Fibroblast of lung (primary cell): ENCODE measurements at regions not wholly inside any gene's neighbourhood (a gene's known extent, or its start where the extent isn't known, plus 50 kb on each side); places are given as distances from the start of the nearest gene placed in this dataset.
A peak's percentile ranks its signal among the peaks of the same experiment; 100 is the strongest.

Experiments used
- DNase-seq, 2 donors: peaks; one replicate each; pipeline versions ENCODE4 v3.0.0 to v3.0.0-alpha.2; 2010; ENCODE audit warnings: low read depth in 2 of 2
- H2AFZ ChIP-seq: 2 replicates; pipeline ENCODE4 v1.5.1; 2012; ENCODE audit warnings: low read length, control low read depth, inconsistent platforms
- H3K27ac ChIP-seq: 2 replicates; pipeline ENCODE4 v1.5.1; 2011; ENCODE audit warnings: low read length, control low read depth; ENCODE audit not compliant: insufficient read depth
- H3K27me3 ChIP-seq: 2 replicates; pipeline ENCODE4 v1.5.1; 2011; ENCODE audit warnings: mild to moderate bottlenecking, low read length; ENCODE audit not compliant: control insufficient read depth, insufficient read depth
- H3K36me3 ChIP-seq: 2 replicates; pipeline ENCODE4 v1.5.1; 2011; ENCODE audit warnings: low read length; ENCODE audit not compliant: control insufficient read depth, insufficient read depth
- H3K4me1 ChIP-seq: 2 replicates; pipeline ENCODE4 v1.5.1; 2011; ENCODE audit warnings: low read length; ENCODE audit not compliant: control insufficient read depth, insufficient read depth; ENCODE audit errors: extremely low read depth
- H3K4me2 ChIP-seq: 2 replicates; pipeline ENCODE4 v1.5.1; 2011; ENCODE audit warnings: low read length, control low read depth; ENCODE audit not compliant: insufficient read depth; ENCODE audit errors: extremely low read depth
- H3K4me3 ChIP-seq, 4 experiments: fragments of 200-600 bp in 1 of 4; sonication (generic) in 1 of 4; replicated peaks in 1 of 4; 2 replicates each; pipeline ENCODE4 v1.5.1; 2011 to 2016; ENCODE audit warnings: low read length in 4 of 4, low read depth in 3 of 4, mild to moderate bottlenecking in 3 of 4, control low read depth in 2 of 4, inconsistent platforms in 1 of 4, mixed read lengths in 1 of 4; ENCODE audit not compliant: insufficient read depth in 1 of 4; ENCODE audit errors: control extremely low read depth in 1 of 4
- H3K79me2 ChIP-seq: 2 replicates; pipeline ENCODE4 v1.5.1; 2012; ENCODE audit warnings: mild to moderate bottlenecking, low read length, inconsistent platforms; ENCODE audit not compliant: control insufficient read depth, insufficient read depth
- H3K9ac ChIP-seq: 2 replicates; pipeline ENCODE4 v1.5.1; 2011; ENCODE audit warnings: mild to moderate bottlenecking, low read length, control low read depth; ENCODE audit not compliant: insufficient read depth
- H3K9me3 ChIP-seq: 2 replicates; pipeline ENCODE4 v1.5.1; 2012; ENCODE audit warnings: low read depth, low read length; ENCODE audit not compliant: control insufficient read depth, insufficient read depth
- H4K20me1 ChIP-seq: 2 replicates; pipeline ENCODE4 v1.5.1; 2011; ENCODE audit warnings: low read length; ENCODE audit not compliant: control insufficient read depth, insufficient read depth; ENCODE audit errors: extremely low read depth
- EZH2 ChIP-seq: IDR thresholded peaks from 2 replicates; pipeline ENCODE4 v1.5.1; 2012; ENCODE audit warnings: low read length, control low read depth, mild to moderate bottlenecking; ENCODE audit errors: missing control alignments
- TF ChIP-seq, protein P1 (sequence below), 2 donors: IDR thresholded peaks in 1 of 2; conservative IDR thresholded peaks in 1 of 2; 1 replicate in 1 of 2; 2 replicates in 1 of 2; pipeline ENCODE4 v1.5.1; 2011 to 2012; ENCODE audit warnings: low read length in 2 of 2, control low read depth in 1 of 2, inconsistent platforms in 1 of 2, low read depth in 1 of 2, mild to moderate bottlenecking in 1 of 2

DNA sequence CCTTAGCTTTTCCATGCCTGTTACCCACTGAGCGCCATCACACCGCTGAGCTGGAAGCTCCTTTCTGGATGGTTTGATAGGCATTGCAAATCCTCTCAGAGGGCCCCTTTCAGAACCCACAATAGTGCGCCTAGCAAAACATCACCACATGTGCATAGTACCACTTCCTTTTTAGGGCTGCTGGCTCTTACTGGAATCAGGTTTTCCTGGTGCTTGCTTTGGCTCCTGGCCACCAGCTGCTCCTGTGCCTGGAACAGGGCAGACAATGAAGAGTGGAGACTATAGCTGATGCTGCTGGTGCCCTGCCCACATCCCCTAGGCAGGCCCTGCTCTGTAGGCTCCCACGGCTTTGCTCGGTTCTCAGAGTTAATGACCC lies 163.6 kb upstream of the SEMA6A start:
- H3K4me2 ChIP-seq, result no peak overlapping the region
- H3K9me3 ChIP-seq, result no peaks in the 10 kb centered on the region
- no peaks in the 10 kb centered on the region for H3K79me2 ChIP-seq
- no peaks in the 10 kb centered on the region for H3K36me3 ChIP-seq
- no peak for DNase-seq
- no peaks in the 10 kb centered on the region for H3K27me3 ChIP-seq
- H3K27ac ChIP-seq, result no peak overlapping the region
- no peaks in the 10 kb centered on the region for H4K20me1 ChIP-seq
- H3K4me1 ChIP-seq, result no peaks in the 10 kb centered on the region
- no peak for TF ChIP-seq EZH2
- TF ChIP-seq, protein P1, sequence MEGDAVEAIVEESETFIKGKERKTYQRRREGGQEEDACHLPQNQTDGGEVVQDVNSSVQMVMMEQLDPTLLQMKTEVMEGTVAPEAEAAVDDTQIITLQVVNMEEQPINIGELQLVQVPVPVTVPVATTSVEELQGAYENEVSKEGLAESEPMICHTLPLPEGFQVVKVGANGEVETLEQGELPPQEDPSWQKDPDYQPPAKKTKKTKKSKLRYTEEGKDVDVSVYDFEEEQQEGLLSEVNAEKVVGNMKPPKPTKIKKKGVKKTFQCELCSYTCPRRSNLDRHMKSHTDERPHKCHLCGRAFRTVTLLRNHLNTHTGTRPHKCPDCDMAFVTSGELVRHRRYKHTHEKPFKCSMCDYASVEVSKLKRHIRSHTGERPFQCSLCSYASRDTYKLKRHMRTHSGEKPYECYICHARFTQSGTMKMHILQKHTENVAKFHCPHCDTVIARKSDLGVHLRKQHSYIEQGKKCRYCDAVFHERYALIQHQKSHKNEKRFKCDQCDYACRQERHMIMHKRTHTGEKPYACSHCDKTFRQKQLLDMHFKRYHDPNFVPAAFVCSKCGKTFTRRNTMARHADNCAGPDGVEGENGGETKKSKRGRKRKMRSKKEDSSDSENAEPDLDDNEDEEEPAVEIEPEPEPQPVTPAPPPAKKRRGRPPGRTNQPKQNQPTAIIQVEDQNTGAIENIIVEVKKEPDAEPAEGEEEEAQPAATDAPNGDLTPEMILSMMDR (conservative IDR thresholded peaks at IDR 0.05 in 1 of 2, IDR thresholded peaks at IDR 0.05 in 1 of 2; ENCODE audit: low read depth in 1 of 2, low read length in 2 of 2), result no peak
- H2AFZ ChIP-seq, result no peak overlapping the region
- H3K9ac ChIP-seq, result no peak overlapping the region
- no peak overlapping the region for H3K4me3 ChIP-seq

DNA sequence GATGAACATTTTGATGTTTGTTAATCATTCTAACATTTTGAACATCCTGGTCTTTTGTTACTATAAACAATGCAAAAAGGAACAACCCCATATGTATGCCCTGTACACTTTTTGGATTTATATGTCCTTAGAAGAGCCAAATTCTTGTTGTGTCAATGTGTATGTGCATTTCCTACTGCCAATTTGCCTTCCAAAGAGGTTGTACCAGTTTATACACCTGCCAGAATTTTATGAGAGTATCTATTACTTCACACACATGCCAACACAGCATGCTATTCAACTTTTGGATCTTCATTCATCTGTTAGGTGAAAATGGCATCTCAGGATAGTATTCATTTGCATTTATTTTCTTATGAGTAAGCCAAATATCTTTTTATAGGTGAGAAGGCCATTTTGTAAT lies 162.0 kb upstream of the SEMA6A start:
- Histone ChIP-seq H3K79me2 (no peaks in the 10 kb centered on the region), H4K20me1 (no peaks in the 10 kb centered on the region), H2AFZ (no peak overlapping the region), H3K4me1 (no peaks in the 10 kb centered on the region), H3K4me3 (no peak overlapping the region), H3K27me3 (no peaks in the 10 kb centered on the region), H3K27ac (no peak overlapping the region), H3K9me3 (no peaks in the 10 kb centered on the region), H3K9ac (no peak overlapping the region), H3K4me2 (no peak overlapping the region), H3K36me3 (no peaks in the 10 kb centered on the region)
- no peak for DNase-seq
- TF ChIP-seq, protein P1 (conservative IDR thresholded peaks at IDR 0.05 in 1 of 2, IDR thresholded peaks at IDR 0.05 in 1 of 2; ENCODE audit: low read depth in 1 of 2, low read length in 2 of 2), result no peak
- no peak for TF ChIP-seq EZH2

DNA sequence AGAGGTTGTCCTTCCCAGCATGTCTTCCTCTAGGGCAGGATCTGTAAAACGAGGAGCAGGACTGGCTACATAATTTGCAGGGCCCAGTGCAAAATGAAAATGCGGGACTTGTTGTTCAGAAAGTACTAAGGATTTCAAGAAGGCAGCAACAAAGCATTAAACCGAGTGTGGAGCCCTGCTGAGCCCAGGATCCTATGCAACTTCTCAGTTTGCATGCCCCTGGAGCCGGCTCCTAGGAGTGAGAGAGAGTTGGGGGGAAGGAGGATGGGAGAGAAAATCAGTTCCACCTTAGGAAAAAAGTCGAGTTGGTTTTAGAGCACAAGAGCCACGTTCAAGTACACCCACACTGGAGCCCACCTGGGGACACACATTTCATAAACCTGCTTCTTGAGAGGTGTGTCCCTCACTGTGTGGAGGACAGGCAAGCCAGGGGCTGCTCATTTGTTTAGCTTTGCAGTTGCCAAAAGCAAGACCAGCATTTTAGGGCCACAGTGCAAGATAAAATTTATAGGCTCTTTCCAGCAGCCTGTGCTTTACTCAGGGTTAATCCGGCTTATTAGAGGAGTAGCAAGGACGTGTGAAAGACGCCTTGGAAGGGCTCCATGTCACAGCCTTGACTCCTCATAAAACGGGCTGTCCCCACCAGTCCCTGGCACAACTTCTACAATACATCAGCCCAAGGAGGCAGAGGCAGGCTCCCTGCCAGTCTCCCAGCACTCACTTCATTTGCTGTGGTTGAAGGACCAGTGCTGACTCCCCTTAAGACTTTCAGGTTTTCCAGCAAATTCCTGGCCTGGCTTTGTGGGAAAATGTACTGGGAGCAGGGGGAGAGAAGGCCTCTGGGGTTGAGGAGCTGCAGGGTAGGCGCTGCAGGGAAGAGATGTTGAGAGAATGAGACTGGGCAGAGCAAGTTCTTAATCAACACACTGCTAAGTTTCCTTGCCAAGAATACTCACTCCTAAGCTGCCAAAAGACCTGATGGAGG lies 159.7 kb upstream of the SEMA6A start:
- Histone ChIP-seq H3K36me3 (no peaks in the 10 kb centered on the region), H2AFZ (no peak overlapping the region), H3K9ac (no peak overlapping the region), H3K9me3 (no peaks in the 10 kb centered on the region), H3K79me2 (no peaks in the 10 kb centered on the region), H3K27ac (no peak overlapping the region), H3K27me3 (no peaks in the 10 kb centered on the region), H4K20me1 (no peaks in the 10 kb centered on the region), H3K4me1 (no peaks in the 10 kb centered on the region), H3K4me2 (no peak overlapping the region), H3K4me3 (no peak overlapping the region)
- peak in 1 of 2 donors; percentile 43 for DNase-seq
- TF ChIP-seq, protein P1 (conservative IDR thresholded peaks at IDR 0.05 in 1 of 2, IDR thresholded peaks at IDR 0.05 in 1 of 2; ENCODE audit: low read depth in 1 of 2, low read length in 2 of 2), result no peak
- no peak for TF ChIP-seq EZH2
